RWPE2 (cell line): ENCODE measurements at regions not wholly inside any gene's neighbourhood (a gene's known extent, or its start where the extent isn't known, plus 50 kb on each side); places are given as distances from the start of the nearest gene placed in this dataset.
A peak's percentile ranks its signal among the peaks of the same experiment; 100 is the strongest.

Source experiments
- ATAC-seq: fragments of 200-7000 bp; cut with Tn5 transposase; 3 replicates; pipeline ENCODE4 v1.9.1; 2021; ENCODE audit warnings: low read depth
- DNase-seq: peaks from one replicate; pipeline ENCODE4 v3.0.0-alpha.2; 2020; ENCODE audit warnings: low spot score
- H3K27ac ChIP-seq: fragments of 450-650 bp; 2 replicates; pipeline ENCODE4 v1.5.1; 2017; ENCODE audit warnings: mild to moderate bottlenecking; ENCODE audit not compliant: poor library complexity, severe bottlenecking
- H3K27me3 ChIP-seq: fragments of 250-450 bp; sonication (Bioruptor Pico); 2 replicates; pipeline ENCODE4 v1.5.1; 2021; ENCODE audit warnings: mild to moderate bottlenecking, moderate library complexity; ENCODE audit not compliant: insufficient read depth, poor library complexity, severe bottlenecking
- H3K36me3 ChIP-seq: fragments of 250-450 bp; sonication (Bioruptor Pico); 2 replicates; pipeline ENCODE4 v1.5.1; 2020; ENCODE audit warnings: low read depth, mild to moderate bottlenecking, moderate library complexity
- H3K4me1 ChIP-seq: fragments of 250-450 bp; sonication (Bioruptor Pico); 2 replicates; pipeline ENCODE4 v1.5.1; 2021; ENCODE audit warnings: mild to moderate bottlenecking, moderate library complexity; ENCODE audit not compliant: insufficient read depth, poor library complexity, severe bottlenecking
- H3K4me3 ChIP-seq: fragments of 250-450 bp; sonication (Bioruptor Pico); 2 replicates; pipeline ENCODE4 v1.5.1; 2021; ENCODE audit warnings: mild to moderate bottlenecking, moderate library complexity; ENCODE audit not compliant: severe bottlenecking
- H3K9me3 ChIP-seq: fragments of 250-450 bp; sonication (Bioruptor Pico); 2 replicates; pipeline ENCODE4 v1.5.1; 2021; ENCODE audit warnings: mild to moderate bottlenecking, moderate library complexity; ENCODE audit not compliant: severe bottlenecking
- CTCF ChIP-seq: fragments of 450-650 bp; IDR thresholded peaks from one replicate; pipeline ENCODE4 v1.5.1; 2017; ENCODE audit warnings: mild to moderate bottlenecking, moderate library complexity; ENCODE audit not compliant: poor library complexity, severe bottlenecking

DNA sequence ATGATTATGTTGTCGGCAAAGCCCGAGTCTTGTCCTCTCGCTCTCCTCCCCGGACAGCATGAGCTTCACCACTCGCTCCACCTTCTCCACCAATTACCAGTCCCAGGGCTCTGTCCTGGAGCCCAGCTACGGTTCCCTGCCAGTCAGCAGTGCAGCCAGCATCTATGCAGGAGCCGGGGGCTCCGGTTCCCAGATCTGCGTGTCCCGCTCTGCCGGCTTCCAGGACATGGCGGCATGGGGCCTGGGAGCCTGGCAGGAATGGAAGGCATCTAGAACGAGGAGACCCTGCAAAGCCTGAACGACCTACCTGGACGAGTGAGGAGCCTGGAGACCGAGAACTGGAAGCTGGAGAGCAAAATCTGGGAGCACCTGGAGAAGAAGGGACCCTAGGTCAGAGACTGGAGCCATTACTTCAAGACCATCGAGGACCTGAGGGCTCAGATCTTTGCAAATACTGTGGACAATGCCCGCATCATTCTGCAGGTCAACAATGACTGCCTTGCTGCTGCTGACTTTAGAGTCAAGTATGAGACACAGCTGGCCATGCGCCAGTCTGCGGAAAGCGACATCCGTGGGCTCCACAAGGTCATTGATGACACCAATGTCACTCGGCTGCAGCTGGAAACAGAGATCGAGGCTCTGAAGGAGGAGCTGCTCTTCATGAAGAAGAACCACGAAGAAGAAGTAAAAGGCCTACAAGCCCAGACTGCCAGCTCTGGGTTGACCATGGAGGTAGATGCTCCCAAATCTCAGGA is 101.3 kb upstream of the MAN2A1 start:
- Histone ChIP-seq H3K4me3 (no peak overlapping the region), H3K4me1 (no peaks in the 10 kb centered on the region), H3K27me3 (no peaks in the 10 kb centered on the region), H3K9me3 (no peaks in the 10 kb centered on the region), H3K36me3 (no peaks in the 10 kb centered on the region), H3K27ac (no peak overlapping the region)
- ATAC-seq = no peak
- no peak for TF ChIP-seq CTCF
- no peak for DNase-seq

DNA sequence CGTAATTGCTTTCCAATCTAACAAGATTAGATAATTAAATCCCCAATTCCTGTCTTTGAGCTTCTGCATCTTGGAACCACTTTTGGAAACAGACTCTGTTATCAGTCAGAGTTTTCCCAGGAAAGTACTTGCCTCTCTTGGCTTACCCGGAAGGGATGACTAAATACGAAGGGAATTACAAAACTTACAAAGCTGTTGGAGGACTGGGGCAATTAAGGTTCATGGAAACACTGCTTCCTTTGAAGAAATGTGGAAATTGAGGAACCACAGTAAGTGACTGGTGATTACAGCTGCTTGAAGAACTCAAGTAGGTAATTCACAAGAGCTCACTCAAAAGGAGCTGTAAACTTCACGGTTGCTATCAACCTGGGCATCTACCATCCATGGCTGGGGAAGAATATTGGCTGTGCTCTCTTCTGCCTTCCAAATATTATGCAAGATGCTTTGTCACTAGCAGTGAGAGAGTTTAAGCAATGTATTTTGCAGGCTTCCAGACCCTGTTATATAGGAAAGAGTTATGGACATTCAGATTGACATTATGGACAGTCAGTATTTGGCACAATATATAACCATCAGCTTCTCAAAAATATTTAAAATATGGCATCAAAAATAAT is 104.6 kb upstream of the MAN2A1 start:
- no peaks in the 10 kb centered on the region for H3K27me3 ChIP-seq
- H3K27ac ChIP-seq = no peak overlapping the region
- no peaks in the 10 kb centered on the region for H3K9me3 ChIP-seq
- ATAC-seq (no peak), DNase-seq (no peak)
- H3K4me3 ChIP-seq = no peak overlapping the region
- no peak for TF ChIP-seq CTCF
- H3K36me3 ChIP-seq = no peaks in the 10 kb centered on the region
- no peaks in the 10 kb centered on the region for H3K4me1 ChIP-seq

GRCh38 chr5:109580225-109580624 is 109.5 kb upstream of the MAN2A1 start:
- DNase-seq = no peak

GRCh38 chr5:109575506-109575905 is 114.2 kb upstream of the MAN2A1 start:
- no peaks in the 10 kb centered on the region for H3K36me3 ChIP-seq
- H3K4me1 ChIP-seq = no peaks in the 10 kb centered on the region
- TF ChIP-seq CTCF = no peak
- ATAC-seq (no peak), DNase-seq (no peak)
- H3K9me3 ChIP-seq = no peaks in the 10 kb centered on the region
- no peak overlapping the region for H3K27ac ChIP-seq
- H3K4me3 ChIP-seq = no peak overlapping the region
- H3K27me3 ChIP-seq = peaks cover 8% of the 10 kb centered on the region

More at GRCh38 chr5:109580225-109580624, 109.5 kb upstream of the MAN2A1 start:
- peak; percentile 39 for TF ChIP-seq CTCF
- Histone ChIP-seq H3K27me3 (peaks cover 8% of the 10 kb centered on the region), H3K36me3 (no peaks in the 10 kb centered on the region), H3K4me1 (no peaks in the 10 kb centered on the region), H3K9me3 (no peaks in the 10 kb centered on the region), H3K4me3 (no peak overlapping the region), H3K27ac (no peak overlapping the region)
- ATAC-seq = no peak

- Histone ChIP-seq H3K9me3 (no peaks in the 10 kb centered on the region), H3K4me3 (no peak overlapping the region), H3K27ac (no peak overlapping the region), H3K27me3 (peaks cover 8% of the 10 kb centered on the region), H3K36me3 (no peaks in the 10 kb centered on the region), H3K4me1 (no peaks in the 10 kb centered on the region)
- DNase-seq = no peak
- no peak for TF ChIP-seq CTCF
- ATAC-seq = no peak
Measured at GRCh38 chr5:109574985-109575384, 114.7 kb upstream of the MAN2A1 start.
